Mesendoderm (in vitro differentiated cells): ENCODE measurements at regions not wholly inside any gene's neighbourhood (a gene's known extent, or its start where the extent isn't known, plus 50 kb on each side); places are given as distances from the start of the nearest gene placed in this dataset.
A peak's percentile ranks its signal among the peaks of the same experiment; 100 is the strongest.

Experiments used
- DNase-seq: peaks from one replicate; pipeline ENCODE4 v3.0.0; 2013
- H2AK5ac ChIP-seq: 2 replicates; pipeline ENCODE4 v1.6.1; 2013; ENCODE audit warnings: low read length, inconsistent platforms
- H2BK120ac ChIP-seq: 2 replicates; pipeline ENCODE4 v1.6.1; 2013; ENCODE audit warnings: low read depth, mild to moderate bottlenecking, low read length, moderate library complexity, mixed read lengths
- H2BK15ac ChIP-seq: replicated peaks from 2 replicates; pipeline ENCODE4 v1.6.1; 2013; ENCODE audit warnings: low read depth, mild to moderate bottlenecking, moderate library complexity
- H2BK5ac ChIP-seq: 2 replicates; pipeline ENCODE4 v1.6.1; 2013; ENCODE audit warnings: low read length, inconsistent platforms
- H3K18ac ChIP-seq: 2 replicates; pipeline ENCODE4 v1.6.1; 2013; ENCODE audit warnings: mild to moderate bottlenecking, low read length, mixed read lengths
- H3K23ac ChIP-seq: one replicate; pipeline ENCODE4 v1.6.1; 2013; ENCODE audit warnings: low read length
- H3K27ac ChIP-seq: 2 replicates; pipeline ENCODE4 v1.5.1; 2013; ENCODE audit warnings: low read depth, mild to moderate bottlenecking, inconsistent platforms, low read length, moderate library complexity
- H3K27me3 ChIP-seq: 2 replicates; pipeline ENCODE4 v1.6.1; 2013; ENCODE audit warnings: low read length, control low read depth, mild to moderate bottlenecking, inconsistent platforms; ENCODE audit not compliant: insufficient read depth, poor library complexity
- H3K36me3 ChIP-seq: 2 replicates; pipeline ENCODE4 v1.6.1; 2013; ENCODE audit warnings: low read length, inconsistent platforms; ENCODE audit not compliant: control insufficient read depth, insufficient read depth
- H3K4ac ChIP-seq: one replicate; pipeline ENCODE4 v1.6.1; 2013; ENCODE audit warnings: low read depth, mild to moderate bottlenecking, low read length, moderate library complexity
- H3K4me1 ChIP-seq: 2 replicates; pipeline ENCODE4 v1.6.1; 2013; ENCODE audit warnings: low read depth, low read length, inconsistent platforms; ENCODE audit not compliant: control insufficient read depth
- H3K4me2 ChIP-seq: 2 replicates; pipeline ENCODE4 v1.6.1; 2013; ENCODE audit warnings: low read length
- H3K4me3 ChIP-seq: 2 replicates; pipeline ENCODE4 v1.5.1; 2013; ENCODE audit warnings: mild to moderate bottlenecking, low read length
- H3K56ac ChIP-seq: one replicate; pipeline ENCODE4 v1.6.1; 2013; ENCODE audit warnings: low read length
- H3K79me1 ChIP-seq: 2 replicates; pipeline ENCODE4 v1.6.1; 2013; ENCODE audit warnings: low read length, inconsistent platforms
- H3K79me2 ChIP-seq: 2 replicates; pipeline ENCODE4 v1.6.1; 2013; ENCODE audit warnings: mild to moderate bottlenecking, low read length; ENCODE audit not compliant: control insufficient read depth, insufficient read depth
- H3K9ac ChIP-seq: 2 replicates; pipeline ENCODE4 v1.6.1; 2013; ENCODE audit warnings: low read length, inconsistent platforms
- H4K5ac ChIP-seq: one replicate; pipeline ENCODE4 v1.6.1; 2013; ENCODE audit warnings: low read length
- H4K8ac ChIP-seq: one replicate; pipeline ENCODE4 v1.6.1; 2013; ENCODE audit warnings: low read depth, mild to moderate bottlenecking, control low read depth, low read length, moderate library complexity
- WGBS: extraction: QIAGEN DNeasy Blood & Tissue Kit; methylation state at CpG from one replicate; pipeline ENCODE4 v1.1.7; 2013; ENCODE audit warnings: low lambda C conversion rate, missing lambda C conversion rate; ENCODE audit not compliant: insufficient coverage; ENCODE audit errors: extremely low coverage; 5-methylcytosine and 5-hydroxymethylcytosine counted together

DNA sequence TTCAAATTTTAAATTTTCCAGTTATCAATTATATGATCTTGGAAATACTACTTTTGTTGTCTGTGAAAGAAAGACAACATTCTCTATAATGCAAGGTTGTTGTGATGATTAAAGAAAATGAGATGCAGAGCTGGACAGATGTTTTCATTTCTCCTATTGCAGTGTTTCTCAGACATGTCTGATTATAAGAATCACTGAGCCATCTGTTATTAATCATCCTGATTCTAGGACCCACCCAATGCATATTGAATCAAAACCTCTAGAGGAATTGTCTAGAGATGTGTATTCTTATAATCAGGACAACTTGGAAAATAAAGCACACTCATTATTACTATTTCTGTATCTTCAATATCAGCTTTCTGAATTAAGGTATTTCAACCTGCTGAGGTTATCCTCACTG, 121.1 kb upstream of the ASTN2 start:
- Histone ChIP-seq H3K9ac (no peak overlapping the region), H3K79me2 (no peaks in the 10 kb centered on the region), H3K18ac (no peak overlapping the region), H3K27ac (no peak overlapping the region), H3K79me1 (no peaks in the 10 kb centered on the region), H3K4me1 (peaks cover 2% of the 10 kb centered on the region), H2BK15ac (no peak overlapping the region), H3K56ac (no peak overlapping the region), H3K4me3 (no peak overlapping the region), H2AK5ac (no peak overlapping the region), H3K36me3 (no peaks in the 10 kb centered on the region), H3K23ac (no peak overlapping the region), H4K8ac (no peak overlapping the region), H3K27me3 (no peaks in the 10 kb centered on the region), H2BK120ac (no peak overlapping the region), H2BK5ac (no peak overlapping the region), H4K5ac (no peak overlapping the region), H3K4ac (no peak overlapping the region), H3K4me2 (no peak overlapping the region)
- DNase-seq: no peak

DNA sequence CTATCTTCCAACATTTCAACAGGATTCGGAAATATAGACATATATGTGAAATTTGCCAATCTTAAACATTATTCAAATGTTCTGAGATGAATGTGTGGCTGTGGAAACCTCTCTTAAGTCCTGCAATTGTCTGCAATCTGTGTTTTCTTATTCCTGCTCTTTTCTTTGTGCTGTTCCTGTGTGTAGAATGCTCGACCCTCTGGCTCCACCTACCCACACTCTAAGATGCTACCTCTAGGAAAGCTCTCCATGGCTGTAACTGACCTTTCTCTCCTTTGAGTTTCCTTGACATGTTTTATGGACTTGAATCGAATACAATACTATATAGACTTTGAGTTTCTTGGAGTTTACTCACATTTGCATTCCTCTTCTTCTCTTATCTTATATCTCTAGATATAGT, 120.6 kb upstream of the ASTN2 start:
- Histone ChIP-seq H3K79me1 (no peaks in the 10 kb centered on the region), H3K27ac (no peak overlapping the region), H3K27me3 (no peaks in the 10 kb centered on the region), H3K4me3 (no peak overlapping the region), H4K8ac (no peak overlapping the region), H2BK5ac (no peak overlapping the region), H3K18ac (no peak overlapping the region), H3K79me2 (no peaks in the 10 kb centered on the region), H3K56ac (peak overlapping the region; percentile 53), H3K4ac (no peak overlapping the region), H3K9ac (no peak overlapping the region), H2AK5ac (no peak overlapping the region), H4K5ac (no peak overlapping the region), H3K23ac (no peak overlapping the region), H2BK120ac (no peak overlapping the region), H3K36me3 (no peaks in the 10 kb centered on the region), H3K4me1 (peaks cover 2% of the 10 kb centered on the region), H2BK15ac (no peak overlapping the region), H3K4me2 (no peak overlapping the region)
- no CpG with 5 or more reads among the region's 3 CpGs for WGBS
- DNase-seq: peak; percentile 56

GRCh38 chr9:117528225-117528624, 113.4 kb upstream of the ASTN2 start:
- WGBS: no CpG with 5 or more reads among the region's 1 CpG
- Histone ChIP-seq H2BK120ac (no peak overlapping the region), H3K79me1 (no peaks in the 10 kb centered on the region), H3K79me2 (no peaks in the 10 kb centered on the region), H3K56ac (no peak overlapping the region), H4K8ac (no peak overlapping the region), H2BK15ac (no peak overlapping the region), H3K27ac (no peak overlapping the region), H3K4me1 (no peaks in the 10 kb centered on the region), H3K36me3 (no peaks in the 10 kb centered on the region), H4K5ac (no peak overlapping the region), H3K9ac (no peak overlapping the region), H3K27me3 (no peaks in the 10 kb centered on the region), H3K4me2 (no peak overlapping the region), H3K23ac (no peak overlapping the region), H2BK5ac (no peak overlapping the region), H3K4me3 (no peak overlapping the region), H3K18ac (no peak overlapping the region), H3K4ac (no peak overlapping the region), H2AK5ac (no peak overlapping the region)
- no peak for DNase-seq

DNA sequence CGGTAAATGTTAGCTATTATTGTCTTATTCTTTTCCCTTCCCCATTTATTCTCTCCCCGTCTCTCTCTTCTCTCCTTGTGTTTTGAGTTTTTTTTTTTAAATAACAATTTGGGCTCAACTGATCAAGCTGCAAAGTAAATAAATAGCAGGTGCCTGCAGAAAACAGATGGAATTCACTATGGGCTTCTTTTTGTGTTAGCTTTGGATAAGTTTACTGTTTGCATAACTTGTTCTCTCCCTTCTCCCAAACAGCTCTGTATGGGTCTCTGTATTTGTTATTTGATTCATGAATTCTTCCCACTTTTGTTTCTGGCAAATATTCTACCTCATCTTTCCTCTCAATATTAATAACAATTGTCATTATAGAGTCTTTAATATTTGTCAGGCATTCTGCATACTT, 111.8 kb upstream of the ASTN2 start:
- no peak overlapping the region for H3K27ac ChIP-seq
- no peak overlapping the region for H2AK5ac ChIP-seq
- no peak overlapping the region for H4K5ac ChIP-seq
- H3K79me1 ChIP-seq: no peaks in the 10 kb centered on the region
- no peak overlapping the region for H3K23ac ChIP-seq
- H3K4me1 ChIP-seq: no peaks in the 10 kb centered on the region
- H3K9ac ChIP-seq: no peak overlapping the region
- H4K8ac ChIP-seq: no peak overlapping the region
- no peak overlapping the region for H2BK120ac ChIP-seq
- no peak for DNase-seq
- no peaks in the 10 kb centered on the region for H3K27me3 ChIP-seq
- no peaks in the 10 kb centered on the region for H3K79me2 ChIP-seq
- H2BK15ac ChIP-seq: no peak overlapping the region
- H2BK5ac ChIP-seq: no peak overlapping the region
- H3K4me3 ChIP-seq: no peak overlapping the region
- no peak overlapping the region for H3K4me2 ChIP-seq
- no peak overlapping the region for H3K18ac ChIP-seq
- H3K56ac ChIP-seq: no peak overlapping the region
- no peaks in the 10 kb centered on the region for H3K36me3 ChIP-seq
- H3K4ac ChIP-seq: no peak overlapping the region
- WGBS: no CpG with 5 or more reads among the region's 2 CpGs

DNA sequence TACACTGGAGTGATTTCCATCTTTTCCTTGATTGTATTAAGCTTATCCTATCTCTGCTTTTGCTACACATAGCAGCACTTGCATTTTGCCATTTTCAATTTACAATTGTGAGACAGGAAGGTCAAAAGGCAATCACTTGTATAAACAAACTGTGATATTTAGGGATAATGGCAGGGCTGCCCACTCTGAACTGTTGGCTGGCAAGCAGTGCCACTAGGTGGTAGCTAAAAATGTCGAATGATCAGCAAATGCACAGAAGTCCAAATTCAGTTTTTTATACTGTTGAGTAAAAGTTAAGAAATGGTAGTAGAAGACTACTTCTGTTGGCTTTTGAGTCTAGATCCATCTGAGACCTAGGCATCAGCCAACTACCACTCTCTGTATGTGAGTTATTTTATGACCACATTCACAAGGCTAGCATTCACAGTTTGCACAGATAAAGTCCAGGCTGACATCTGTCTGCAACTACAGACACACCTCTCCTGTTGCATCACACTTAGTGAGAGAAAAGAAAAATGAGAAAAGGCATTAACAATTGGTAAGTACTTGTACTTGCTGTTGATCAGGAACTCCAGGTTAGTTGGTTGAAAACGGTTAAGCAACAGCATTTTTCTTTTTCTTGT, 108.8 kb upstream of the ASTN2 start:
- Histone ChIP-seq H3K4me1 (no peaks in the 10 kb centered on the region), H3K4ac (no peak overlapping the region), H2AK5ac (no peak overlapping the region), H4K5ac (no peak overlapping the region), H3K4me2 (no peak overlapping the region), H3K79me1 (no peaks in the 10 kb centered on the region), H2BK15ac (no peak overlapping the region), H3K27ac (no peak overlapping the region), H3K23ac (no peak overlapping the region), H3K18ac (no peak overlapping the region), H3K36me3 (no peaks in the 10 kb centered on the region), H4K8ac (no peak overlapping the region), H2BK5ac (no peak overlapping the region), H2BK120ac (no peak overlapping the region), H3K27me3 (no peaks in the 10 kb centered on the region), H3K56ac (no peak overlapping the region), H3K4me3 (no peak overlapping the region), H3K9ac (no peak overlapping the region), H3K79me2 (no peaks in the 10 kb centered on the region)
- DNase-seq: no peak
- no CpG with 5 or more reads among the region's 2 CpGs for WGBS

DNA sequence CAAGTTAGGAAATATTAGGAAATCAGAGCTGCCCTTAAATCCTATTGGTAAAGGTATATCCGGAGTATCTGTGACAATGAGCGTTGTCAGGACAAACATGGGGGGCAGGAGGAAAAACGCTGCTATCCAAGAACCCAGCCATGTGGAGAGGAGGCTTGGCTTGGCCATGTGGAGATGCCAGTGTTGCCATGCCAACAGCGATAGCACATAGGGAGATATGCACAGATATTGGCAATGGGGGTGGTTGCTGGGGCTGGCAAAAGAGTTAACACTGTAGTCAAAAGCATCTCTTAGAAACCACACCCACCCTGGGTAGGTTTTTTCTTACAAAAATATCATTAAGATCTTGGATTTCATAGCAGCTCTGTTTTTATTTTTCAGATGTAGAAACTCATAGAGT, 106.4 kb upstream of the ASTN2 start:
- Histone ChIP-seq H4K8ac (no peak overlapping the region), H2AK5ac (no peak overlapping the region), H2BK5ac (no peak overlapping the region)

More for the DNA sequence above, 106.4 kb upstream of the ASTN2 start:
- H3K56ac ChIP-seq: no peak overlapping the region
- no peaks in the 10 kb centered on the region for H3K79me1 ChIP-seq
- H3K79me2 ChIP-seq: no peaks in the 10 kb centered on the region
- H3K9ac ChIP-seq: no peak overlapping the region
- no peaks in the 10 kb centered on the region for H3K36me3 ChIP-seq
- H3K27me3 ChIP-seq: no peaks in the 10 kb centered on the region
- no peaks in the 10 kb centered on the region for H3K4me1 ChIP-seq
- no peak overlapping the region for H2BK120ac ChIP-seq
- no peak overlapping the region for H2BK15ac ChIP-seq
- H3K23ac ChIP-seq: no peak overlapping the region
- H3K4me3 ChIP-seq: no peak overlapping the region
- H4K5ac ChIP-seq: no peak overlapping the region
- H3K4me2 ChIP-seq: no peak overlapping the region
- DNase-seq: peak; percentile 41
- WGBS: no CpG with 5 or more reads among the region's 4 CpGs
- H3K27ac ChIP-seq: no peak overlapping the region
- no peak overlapping the region for H3K4ac ChIP-seq
- H3K18ac ChIP-seq: no peak overlapping the region
